ENCODE measurements at regions not wholly inside any gene's neighbourhood (a gene's known extent, or its start where the extent isn't known, plus 50 kb on each side); places are given as distances from the start of the nearest gene placed in this dataset.

DNA sequence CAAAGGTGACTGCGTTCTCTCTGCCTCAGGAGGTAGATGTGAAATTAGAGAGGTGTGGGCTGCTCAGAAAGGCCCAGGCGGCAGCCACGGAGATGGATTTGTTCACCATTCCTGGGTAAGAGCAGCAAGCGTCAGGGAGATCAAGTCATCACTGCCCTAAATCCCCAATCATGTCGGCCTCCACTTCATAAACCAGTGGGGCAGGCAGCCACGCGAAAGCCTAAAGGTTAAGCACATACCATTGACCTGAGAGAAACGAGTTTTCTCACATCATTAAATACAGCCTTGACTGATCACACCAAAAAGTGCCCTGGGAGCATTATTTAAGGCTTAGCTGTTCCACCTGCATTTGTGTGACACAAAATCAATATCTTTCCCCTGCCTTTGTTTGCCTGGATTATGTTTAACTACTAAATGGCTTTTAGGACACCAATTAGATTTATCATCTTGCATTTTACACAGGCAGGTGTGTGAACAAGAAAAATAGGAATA lies 50.7 kb upstream of the FOXB1 start:
- no peak for DNase-seq (ENCODE audit: low spot score)

GRCh38 chr15:59952960-59953359 lies 51.2 kb upstream of the FOXB1 start:
- DNase-seq (ENCODE audit: low spot score) = no peak

GRCh38 chr15:59950603-59951388 lies 53.3 kb upstream of the FOXB1 start:
- DNase-seq (ENCODE audit: low spot score) = no peak

GRCh38 chr15:59948924-59949613 lies 55.0 kb upstream of the FOXB1 start:
- DNase-seq (ENCODE audit: low spot score) = no peak

DNA sequence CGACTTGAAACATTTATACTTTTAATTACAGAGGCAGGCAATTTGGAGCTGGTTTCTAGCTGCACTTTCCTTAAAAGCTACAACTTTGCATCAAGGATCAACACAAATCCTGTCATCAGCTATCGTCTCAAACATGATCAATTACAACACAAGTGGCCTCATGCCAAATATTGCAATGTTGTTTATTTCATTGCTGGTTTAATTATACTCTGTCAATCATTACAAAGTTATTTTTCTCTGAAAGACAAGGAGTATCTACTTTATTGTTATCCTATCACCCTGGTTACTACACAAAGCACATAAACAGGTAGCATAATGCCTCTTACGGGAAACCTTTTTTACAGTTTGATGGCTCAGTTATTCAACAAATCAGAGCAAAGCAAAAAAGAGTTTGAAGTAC lies 58.0 kb upstream of the FOXB1 start:
- no peak for DNase-seq (ENCODE audit: low spot score)

- no peak for DNase-seq (ENCODE audit: low spot score)
These were observed 59.1 kb upstream of the FOXB1 start for GRCh38 chr15:59945036-59945435.

GRCh38 chr15:59941612-59942011 lies 62.5 kb upstream of the FOXB1 start:
- no peak for DNase-seq (ENCODE audit: low spot score)

DNA sequence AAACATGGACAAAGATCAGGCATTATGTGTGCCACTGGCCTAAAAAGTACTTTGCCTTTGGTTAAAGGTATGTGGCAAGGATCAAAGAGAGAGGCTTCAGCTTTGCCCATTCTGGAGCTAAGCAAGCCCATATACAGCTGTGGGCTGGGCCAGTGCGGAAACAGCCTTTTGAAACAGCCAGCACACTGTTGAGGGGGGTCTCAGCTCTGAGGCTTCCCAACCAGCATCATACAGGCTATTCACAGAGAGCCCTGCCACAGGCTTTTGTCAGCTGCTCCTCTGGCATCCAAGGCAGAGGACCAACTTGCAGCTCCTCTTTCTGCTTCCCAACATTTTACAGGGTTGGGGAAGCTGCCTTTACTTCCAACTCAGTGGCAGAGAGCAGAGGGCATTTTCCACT lies 63.2 kb upstream of the FOXB1 start:
- DNase-seq (ENCODE audit: low spot score) = no peak

DNA sequence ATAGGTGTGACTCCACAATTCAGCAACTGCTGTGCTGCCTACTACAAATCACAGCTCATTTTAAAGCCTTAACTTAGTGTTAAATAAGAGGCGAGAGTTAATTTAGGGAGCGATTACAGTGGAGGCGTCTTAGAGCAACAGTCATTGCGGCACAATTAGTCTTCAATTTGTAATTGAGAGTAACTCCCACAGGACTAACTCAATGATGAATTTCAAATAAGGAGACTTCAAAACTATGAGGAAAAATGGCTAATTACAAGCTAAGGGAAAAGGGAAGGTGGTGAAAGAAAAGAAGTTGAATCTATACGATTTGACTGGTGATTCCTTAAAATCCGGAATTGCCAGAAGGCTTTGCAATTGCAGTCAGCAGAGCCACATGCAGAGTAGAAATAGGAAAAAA lies 63.7 kb upstream of the FOXB1 start:
- no peak for DNase-seq (ENCODE audit: low spot score)

DNA sequence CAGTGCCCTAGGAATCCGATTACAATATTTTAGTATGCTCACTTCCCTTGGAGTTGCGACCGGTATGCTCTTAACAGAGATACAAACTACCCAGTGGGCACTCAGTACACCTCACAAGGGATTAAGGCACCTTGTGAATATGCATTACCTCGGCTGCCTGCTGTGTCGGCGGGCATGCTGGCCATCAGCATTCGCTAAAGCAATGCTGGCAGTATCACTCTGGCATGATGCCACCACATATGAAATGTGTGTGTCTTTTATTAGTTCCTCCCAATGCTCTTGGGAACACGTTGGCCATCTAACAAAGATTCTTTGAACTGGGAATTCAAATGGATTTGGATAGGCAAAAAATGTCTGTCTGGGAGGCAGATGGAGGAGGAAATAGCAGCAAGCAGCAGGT lies 67.4 kb upstream of the FOXB1 start:
- no peak for DNase-seq (ENCODE audit: low spot score)

DNA sequence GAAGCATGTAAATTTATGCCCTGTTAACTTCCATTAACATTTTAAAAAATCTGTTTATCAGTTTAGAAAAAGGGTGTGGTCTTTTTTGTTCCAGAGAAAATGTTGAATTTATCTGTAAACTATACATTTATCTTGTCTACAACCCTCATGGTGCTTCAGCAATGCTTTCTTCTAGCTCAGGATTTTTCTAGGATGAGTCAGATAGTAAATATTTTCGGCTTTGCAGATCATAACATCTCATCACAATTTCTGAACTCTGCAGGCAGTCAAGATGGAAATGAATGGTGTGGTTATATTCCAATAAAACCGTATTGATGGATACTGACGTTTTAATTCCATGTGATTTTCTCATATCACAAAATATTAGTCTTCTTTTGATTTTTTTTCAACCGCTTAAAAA lies 70.5 kb upstream of the FOXB1 start:
- DNase-seq (ENCODE audit: low spot score) = no peak

GRCh38 chr15:59931646-59932261 lies 72.4 kb upstream of the FOXB1 start:
- no peak for DNase-seq (ENCODE audit: low spot score)

GRCh38 chr15:59924812-59925522 lies 79.1 kb upstream of the FOXB1 start:
- DNase-seq (ENCODE audit: low spot score) = no peak

DNA sequence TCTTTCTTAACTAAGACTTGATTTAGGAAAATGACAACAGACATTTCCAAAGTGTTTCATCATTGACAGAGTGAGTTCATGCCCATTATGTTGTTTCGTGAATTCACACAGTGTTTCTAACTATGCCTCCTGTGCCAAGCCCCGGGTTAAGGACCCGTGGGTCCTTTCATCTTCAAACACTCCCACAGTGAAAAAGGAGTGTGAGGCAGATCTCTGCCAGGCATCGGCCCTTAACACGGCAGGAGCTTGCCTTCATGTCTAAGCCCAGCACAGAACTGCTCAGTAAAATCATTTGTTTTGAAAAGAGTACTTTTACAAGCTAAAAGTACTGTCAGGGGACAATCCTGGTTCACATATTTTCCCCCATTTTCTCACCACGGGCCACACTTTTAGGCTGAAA lies 80.0 kb upstream of the FOXB1 start:
- DNase-seq (ENCODE audit: low spot score) = no peak

DNA sequence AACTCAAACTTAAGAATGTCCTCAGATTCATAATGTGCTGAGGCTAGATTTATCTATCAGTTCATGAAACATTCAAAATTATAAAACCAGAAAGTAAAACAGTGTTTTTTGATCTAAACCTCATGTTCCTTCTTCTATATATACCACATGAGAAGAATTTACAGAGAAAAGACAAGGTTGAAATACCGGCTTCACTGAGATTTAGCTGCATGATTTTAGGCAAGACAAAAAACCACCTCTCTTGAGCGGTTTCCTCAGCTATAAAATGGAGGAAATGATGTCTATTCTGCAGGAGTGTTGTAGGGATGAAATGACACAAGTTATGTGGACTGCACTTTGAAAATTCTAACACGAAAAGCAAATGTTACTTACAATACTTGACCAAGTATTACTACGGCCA lies 80.6 kb upstream of the FOXB1 start:
- DNase-seq (ENCODE audit: low spot score) = no peak

DNA sequence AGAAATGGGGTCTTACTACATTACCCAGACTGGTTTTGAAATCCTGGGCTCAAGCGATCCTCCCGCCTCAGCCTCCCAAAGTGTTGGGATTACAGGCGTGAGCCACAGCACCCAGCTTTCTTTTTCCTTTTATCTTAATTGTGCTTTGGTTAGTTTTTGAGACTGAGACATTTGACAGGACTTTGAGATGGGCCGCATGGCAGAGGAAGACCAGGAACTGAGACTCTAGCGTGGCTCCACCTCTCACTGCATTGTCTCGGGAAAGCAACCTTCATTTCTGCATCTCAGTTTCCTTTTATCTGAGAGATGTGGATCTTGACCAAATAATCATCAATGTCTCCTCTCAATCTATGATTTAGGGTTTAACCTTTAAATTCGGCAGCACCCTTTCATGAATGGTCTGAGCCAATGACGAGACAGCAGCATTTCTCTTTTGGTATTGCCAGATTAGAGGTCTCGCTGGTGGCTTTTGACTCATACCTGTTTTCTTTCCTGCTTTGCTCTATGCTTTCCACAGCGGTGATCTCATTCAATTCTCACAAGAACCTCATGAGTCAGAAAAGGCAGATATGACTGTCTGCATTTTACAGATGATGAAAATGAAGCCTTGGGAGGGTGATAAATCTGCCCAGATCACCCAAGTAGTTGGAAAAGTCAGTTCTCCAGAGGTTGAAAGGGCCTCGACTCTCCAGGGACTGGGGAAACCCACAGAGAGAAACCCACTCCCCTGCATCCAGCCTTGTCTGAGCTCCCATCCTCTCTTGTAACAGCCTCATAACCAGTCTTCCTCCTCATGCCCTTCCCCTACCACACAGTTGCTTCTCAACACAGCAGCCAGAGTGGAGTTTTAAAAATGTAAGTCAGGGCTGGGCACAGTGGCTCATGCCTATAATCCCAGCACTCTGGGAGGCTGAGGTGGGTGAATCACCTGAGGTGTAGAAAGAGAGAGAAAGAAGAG lies 84.8 kb upstream of the FOXB1 start:
- no peak for DNase-seq (ENCODE audit: low spot score)

DNA sequence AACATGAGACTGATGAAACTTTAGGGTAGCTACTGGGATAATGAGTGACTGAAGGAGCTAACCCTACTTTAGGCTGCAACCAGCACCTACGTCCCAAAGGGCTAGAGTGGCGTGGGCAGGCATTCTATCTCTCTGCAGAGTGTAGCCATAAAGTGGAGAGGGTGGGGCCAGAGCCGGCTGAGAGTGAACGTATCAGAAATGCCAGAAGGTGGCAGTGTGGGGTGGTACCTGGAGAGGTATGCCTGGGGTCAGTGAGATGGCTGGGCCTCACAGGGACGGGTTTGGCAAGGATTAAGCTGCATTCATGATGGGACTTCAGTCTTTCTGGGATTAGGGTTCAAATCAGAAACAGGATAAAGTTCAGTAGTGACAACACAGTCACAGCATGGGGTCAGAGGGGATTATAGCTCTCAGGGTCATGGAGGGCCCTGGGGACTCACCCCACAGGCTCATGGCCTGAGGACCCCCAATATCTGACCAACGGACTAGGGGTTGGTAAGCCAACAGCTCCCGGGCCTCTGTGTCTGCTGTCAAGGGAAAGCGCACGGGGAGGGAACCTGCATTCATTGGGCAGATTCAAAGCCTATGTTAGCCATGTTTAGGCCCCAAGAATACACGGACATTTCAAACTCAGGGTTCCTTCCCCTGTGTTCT lies 86.5 kb upstream of the FOXB1 start:
- DNase-seq (ENCODE audit: low spot score) = peak; percentile 8

DNA sequence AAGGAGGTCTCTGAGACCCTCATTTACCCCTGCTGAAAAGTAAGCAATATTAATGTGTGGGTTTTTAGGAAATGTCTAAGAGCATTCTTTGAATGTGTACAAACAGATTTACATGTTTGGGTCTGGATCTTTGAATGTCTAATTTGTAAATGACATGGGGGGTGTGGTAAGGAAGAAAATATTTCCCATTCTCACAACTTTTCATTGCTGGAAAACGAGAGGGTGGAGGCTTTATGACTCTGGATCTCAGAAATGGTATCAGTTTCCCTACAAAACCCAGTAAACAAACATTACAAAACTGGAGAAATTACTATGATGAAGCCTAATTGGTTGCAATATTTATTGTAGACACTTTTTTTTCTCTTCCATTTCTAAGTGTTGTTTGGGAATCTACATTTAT lies 98.1 kb upstream of the FOXB1 start:
- DNase-seq (ENCODE audit: low spot score) = no peak

DNA sequence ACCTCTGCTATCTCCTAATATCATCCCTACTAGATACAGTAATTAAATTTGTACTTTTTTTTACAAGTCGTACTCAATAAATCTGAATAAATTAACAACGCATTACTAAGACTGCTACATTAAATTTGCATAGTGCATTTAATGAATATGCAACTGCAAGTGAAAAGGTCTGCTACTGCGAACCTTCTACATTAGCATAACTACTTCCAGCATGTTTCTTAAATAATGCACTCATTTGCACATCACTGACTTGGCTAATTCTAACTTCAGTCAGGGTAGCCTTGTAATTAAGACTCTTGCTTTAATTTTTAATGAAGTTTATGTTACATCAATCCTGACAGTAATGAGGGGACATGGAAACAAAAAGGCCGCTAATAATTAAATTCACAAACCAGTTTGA lies 98.9 kb upstream of the FOXB1 start:
- no peak for DNase-seq (ENCODE audit: low spot score)

GRCh38 chr15:59904450-59905135 lies 99.5 kb upstream of the FOXB1 start:
- DNase-seq (ENCODE audit: low spot score) = no peak

Data from hepatic stellate cell (primary cell).